Tibial nerve (tissue), 4 donors: ENCODE measurements at regions not wholly inside any gene's neighbourhood (a gene's known extent, or its start where the extent isn't known, plus 50 kb on each side); places are given as distances from the start of the nearest gene placed in this dataset.
"Not testable (repeated sequence)": the region's sequence is repeated elsewhere in the genome, so short reads cannot be mapped to it uniquely, and the experiment has no call there.

ENCODE experiments used
- DNase-seq, 2 donors: peaks; one replicate each; pipeline ENCODE4 v3.0.0-alpha.2; 2019; ENCODE audit warnings: low spot score in 2 of 2
- H3K27ac ChIP-seq, 4 donors: fragments of 200-600 bp; sonication (generic) in 3 of 4; one replicate each; pipeline ENCODE4 v1.5.1; 2017 to 2019; ENCODE audit warnings: mild to moderate bottlenecking in 1 of 4
- H3K27me3 ChIP-seq, 2 donors: fragments of 200-600 bp; sonication (generic) in 1 of 2; one replicate each; pipeline versions ENCODE4 v1.5.1 to v1.6.0; 2017 to 2019
- H3K36me3 ChIP-seq, 3 donors: fragments of 200-600 bp; sonication (generic); one replicate each; pipeline ENCODE4 v1.5.1; 2018 to 2019
- H3K4me1 ChIP-seq, 4 donors: fragments of 200-600 bp; sonication (generic) in 3 of 4; one replicate each; pipeline ENCODE4 v1.5.1; 2017 to 2019
- H3K4me3 ChIP-seq, 4 donors: fragments of 200-600 bp; sonication (generic) in 3 of 4; one replicate each; pipeline ENCODE4 v1.5.1; 2017 to 2019; ENCODE audit warnings: mild to moderate bottlenecking in 1 of 4, moderate library complexity in 1 of 4
- H3K9me3 ChIP-seq, 4 donors: fragments of 200-600 bp; sonication (generic) in 3 of 4; one replicate each; pipeline ENCODE4 v1.5.1; 2017 to 2019
- WGBS, 2 donors: methylation state at CpG; one replicate each; pipeline ENCODE4 v1.1.5; 2018; 5-methylcytosine and 5-hydroxymethylcytosine counted together

DNA sequence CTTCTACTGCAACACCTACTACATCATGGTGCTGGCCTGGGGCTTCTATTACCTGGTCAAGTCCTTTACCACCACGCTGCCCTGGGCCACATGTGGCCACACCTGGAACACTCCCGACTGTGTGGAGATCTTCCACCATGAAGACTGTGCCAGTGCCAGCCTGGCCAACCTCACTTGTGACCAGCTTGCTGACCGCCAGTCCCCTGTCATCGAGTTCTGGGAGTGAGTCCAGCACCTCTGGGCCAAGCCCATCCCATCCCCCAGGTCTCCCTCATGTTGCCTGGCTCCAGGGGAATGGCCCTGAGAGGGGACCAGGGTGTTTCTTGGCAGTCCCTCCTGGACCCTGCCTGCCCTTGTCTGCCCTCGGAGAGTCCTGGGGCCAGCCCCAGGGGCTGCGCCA is 519.4 kb downstream of the TP53TG3F start:
- H3K27ac ChIP-seq, DNase-seq, H3K36me3 ChIP-seq, H3K27me3 ChIP-seq, H3K9me3 ChIP-seq, H3K4me1 ChIP-seq, H3K4me3 ChIP-seq: not testable (repeated sequence)
- WGBS, 2 donors, result no CpG with 5 or more reads among the region's 6 CpGs

DNA sequence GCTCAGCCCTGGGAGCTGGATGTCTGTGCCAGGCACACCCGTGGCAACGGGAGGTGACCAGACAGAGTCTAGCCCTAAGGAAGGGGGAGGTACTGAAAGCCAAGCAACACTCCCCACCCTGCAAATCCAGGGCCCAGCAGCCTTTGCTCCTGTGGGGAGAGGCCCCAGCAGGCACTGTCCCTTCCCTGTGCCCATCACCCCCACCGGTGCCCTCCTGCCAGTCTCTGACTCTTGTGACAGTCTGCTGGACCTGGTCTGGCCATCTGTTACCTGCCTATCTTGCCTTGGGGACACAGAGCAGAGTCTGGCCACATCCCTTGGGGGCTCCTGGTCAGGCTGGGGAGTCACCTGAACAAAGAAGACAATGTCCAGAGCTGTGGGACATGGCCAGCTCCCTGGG is 520.2 kb downstream of the TP53TG3F start:
- not testable (repeated sequence) for H3K4me1 ChIP-seq, H3K4me3 ChIP-seq, H3K27ac ChIP-seq, H3K27me3 ChIP-seq, DNase-seq, H3K9me3 ChIP-seq, H3K36me3 ChIP-seq
- WGBS, 2 donors, result no CpG with 5 or more reads among the region's 3 CpGs

DNA sequence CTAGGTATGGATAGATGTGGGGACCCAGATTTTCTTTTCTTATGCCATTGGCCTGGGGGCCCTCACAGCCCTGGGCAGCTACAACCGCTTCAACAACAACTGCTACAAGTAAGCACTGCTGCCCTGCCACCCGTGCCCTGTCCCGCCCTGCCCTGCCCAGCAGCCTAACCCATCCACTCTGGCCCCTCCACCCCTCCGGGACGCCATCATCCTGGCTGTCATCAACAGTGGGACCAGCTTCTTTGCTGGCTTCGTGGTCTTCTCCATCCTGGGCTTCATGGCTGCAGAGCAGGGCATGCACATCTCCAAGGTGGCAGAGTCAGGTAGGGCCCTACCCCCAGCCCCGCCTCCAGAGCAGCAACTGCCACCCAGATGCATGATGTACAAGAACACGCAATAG is 521.3 kb downstream of the TP53TG3F start:
- DNase-seq, H3K27me3 ChIP-seq, H3K36me3 ChIP-seq, H3K4me1 ChIP-seq, H3K27ac ChIP-seq, H3K4me3 ChIP-seq, H3K9me3 ChIP-seq: not testable (repeated sequence)
- WGBS, 2 donors, result no CpG with 5 or more reads among the region's 8 CpGs

DNA sequence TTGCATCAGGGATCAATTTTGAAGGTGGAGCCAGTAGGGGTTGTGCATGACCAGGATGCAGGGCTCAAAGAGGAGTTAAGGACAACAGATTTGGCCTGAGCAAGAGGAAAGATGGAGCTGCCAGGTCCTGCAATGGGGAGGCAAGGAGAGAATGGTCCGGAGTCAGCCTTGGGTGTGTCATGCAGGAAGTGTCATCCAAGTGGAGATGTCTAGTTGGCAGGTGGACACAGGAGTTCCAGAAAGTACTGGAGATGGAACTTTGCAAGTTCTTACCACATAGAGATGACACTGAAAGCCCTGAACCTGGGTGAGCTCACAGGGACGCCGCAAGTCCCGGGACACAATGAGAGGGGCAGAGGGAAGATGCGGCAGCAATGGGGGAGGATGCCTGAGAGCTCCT is 525.0 kb downstream of the TP53TG3F start:
- not testable (repeated sequence) for H3K27me3 ChIP-seq, H3K4me3 ChIP-seq, DNase-seq, H3K27ac ChIP-seq, H3K36me3 ChIP-seq, H3K9me3 ChIP-seq, H3K4me1 ChIP-seq
- no CpG with 5 or more reads among the region's 5 CpGs for WGBS, 2 donors

DNA sequence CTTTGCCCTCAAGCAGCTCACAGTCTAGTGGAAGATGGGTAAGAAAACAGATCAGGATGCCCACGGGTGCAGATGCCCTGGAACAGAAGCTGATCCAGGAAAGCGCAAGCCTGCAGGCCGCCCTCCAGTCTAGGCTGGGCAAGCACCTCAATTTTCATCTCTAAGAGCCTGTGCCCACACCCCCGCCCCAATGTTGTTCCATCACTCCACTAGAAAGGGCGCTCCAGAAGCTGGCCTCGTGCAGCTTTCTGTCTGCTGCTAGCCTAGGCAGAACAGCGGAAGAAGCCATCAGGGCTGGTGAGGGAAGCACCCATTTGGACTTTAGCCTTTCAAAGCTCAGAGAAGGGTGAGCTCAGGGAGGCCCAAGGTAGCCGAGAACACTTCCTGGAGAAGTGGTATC is 527.1 kb downstream of the TP53TG3F start:
- H3K27me3 ChIP-seq, H3K4me1 ChIP-seq, H3K36me3 ChIP-seq, H3K9me3 ChIP-seq, H3K27ac ChIP-seq, H3K4me3 ChIP-seq, DNase-seq: not testable (repeated sequence)
- WGBS, 2 donors, result no CpG with 5 or more reads among the region's 8 CpGs

DNA sequence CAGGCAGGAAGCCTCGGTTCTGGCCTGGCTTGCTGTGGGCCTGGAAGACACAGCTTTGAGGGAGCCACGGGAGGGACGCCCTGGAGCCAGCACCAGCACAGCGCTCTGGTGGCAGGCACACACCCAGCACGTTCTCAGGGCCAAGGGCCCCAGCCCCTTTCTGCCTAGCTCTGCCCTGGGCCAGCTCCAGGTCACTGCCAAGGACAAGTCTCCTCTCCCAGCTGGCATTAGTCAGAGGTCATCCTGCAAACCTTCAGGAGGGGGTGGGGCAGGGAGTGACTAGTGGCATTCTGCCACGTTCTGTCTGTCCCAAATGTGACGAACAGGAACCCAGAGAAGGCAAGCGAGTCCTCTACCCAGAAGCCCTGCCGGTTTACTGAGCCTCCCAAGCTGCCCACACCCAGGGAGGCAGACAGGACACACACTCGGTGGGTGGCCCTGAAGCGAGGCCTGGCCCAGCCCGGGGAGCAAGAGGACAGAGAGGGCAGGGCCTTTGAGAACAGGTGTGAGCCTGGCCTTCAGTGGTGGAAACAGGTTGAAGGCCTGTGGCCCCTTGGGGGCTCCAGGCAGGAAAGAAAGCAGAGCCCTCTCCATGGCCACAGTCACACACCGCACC is 528.0 kb downstream of the TP53TG3F start:
- not testable (repeated sequence) for DNase-seq, H3K27ac ChIP-seq
- no CpG with 5 or more reads among the region's 13 CpGs for WGBS, 2 donors

DNA sequence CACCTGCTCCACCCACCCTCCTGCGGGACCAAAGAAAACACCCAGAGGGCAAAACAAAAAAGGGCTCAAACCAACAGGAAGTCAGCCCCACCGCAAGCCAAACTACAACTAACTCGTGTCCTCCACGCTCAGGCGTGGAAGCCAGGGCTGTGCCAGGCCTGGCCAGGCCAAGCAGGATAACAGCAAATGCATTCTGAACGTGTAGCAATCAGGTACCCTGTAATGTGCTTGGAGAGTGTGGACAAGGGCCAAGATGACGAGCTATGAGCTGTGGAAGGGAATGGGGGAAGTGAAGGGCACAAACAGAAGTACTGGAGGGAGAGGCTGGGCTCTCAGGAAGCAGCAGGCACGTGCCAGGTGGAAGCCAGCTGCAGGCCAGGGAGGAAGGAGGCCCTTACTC is 528.6 kb downstream of the TP53TG3F start:
- WGBS, 2 donors, result no CpG with 5 or more reads among the region's 8 CpGs
- H3K27me3 ChIP-seq, DNase-seq, H3K27ac ChIP-seq, H3K36me3 ChIP-seq, H3K9me3 ChIP-seq, H3K4me3 ChIP-seq, H3K4me1 ChIP-seq: not testable (repeated sequence)

More for the DNA sequence above, 528.0 kb downstream of the TP53TG3F start:
- H3K4me1 ChIP-seq, H3K4me3 ChIP-seq, H3K36me3 ChIP-seq, H3K9me3 ChIP-seq, H3K27me3 ChIP-seq: not testable (repeated sequence)

DNA sequence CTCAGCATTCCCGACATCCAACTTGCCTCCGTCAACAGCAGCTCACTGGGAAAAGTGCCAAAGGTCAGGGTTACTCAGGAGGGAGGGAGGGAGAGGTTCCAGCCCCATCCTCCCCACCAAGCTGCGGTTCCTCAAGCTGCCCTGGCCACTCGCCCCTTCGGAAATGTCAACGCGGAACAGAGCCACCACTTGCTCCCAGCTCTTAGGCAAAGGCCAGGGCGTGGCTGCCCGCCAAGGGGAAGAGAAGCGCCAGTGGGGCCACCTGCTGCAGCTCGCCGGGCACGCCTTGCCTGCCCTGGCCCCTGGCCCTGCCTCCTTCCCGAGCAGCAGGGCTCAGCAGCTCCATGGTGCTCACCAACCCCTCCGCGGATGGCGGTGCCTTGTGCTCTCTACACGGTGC is 531.1 kb downstream of the TP53TG3F start:
- H3K4me3 ChIP-seq, H3K36me3 ChIP-seq, H3K27ac ChIP-seq, DNase-seq, H3K27me3 ChIP-seq, H3K9me3 ChIP-seq, H3K4me1 ChIP-seq: not testable (repeated sequence)
- no CpG with 5 or more reads among the region's 18 CpGs for WGBS, 2 donors

DNA sequence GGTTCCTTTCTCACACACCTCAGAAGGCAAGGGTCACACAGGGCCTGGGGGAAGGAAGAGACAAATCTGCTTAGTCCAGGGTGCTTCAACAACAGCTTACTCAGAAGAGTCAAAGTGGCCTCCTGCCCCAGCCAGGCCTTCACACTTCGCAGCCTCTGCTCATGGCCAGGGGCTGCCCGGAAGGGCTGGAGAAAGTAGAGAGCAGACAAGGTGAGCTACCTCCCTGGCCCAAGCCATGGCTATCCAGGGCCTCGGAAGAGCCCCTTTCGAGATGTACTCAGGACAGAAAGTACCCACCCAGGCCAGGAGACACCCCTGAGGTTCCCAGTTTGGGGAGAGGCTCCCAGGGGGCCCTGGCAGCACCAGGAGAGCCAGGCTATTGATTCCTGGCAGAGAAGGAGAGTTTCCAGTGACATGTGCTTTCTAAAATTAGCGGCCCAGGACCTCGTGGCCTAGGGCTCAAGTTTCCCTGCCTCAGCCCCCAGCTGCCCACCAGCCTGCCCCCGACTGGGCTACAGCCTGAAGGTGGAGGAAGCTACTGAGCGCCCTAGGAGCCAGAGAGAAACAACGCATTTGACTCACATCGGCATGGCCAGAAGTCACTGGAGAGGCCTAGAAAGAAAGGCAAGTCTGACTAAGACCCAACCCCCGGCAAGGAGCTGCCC is 533.2 kb downstream of the TP53TG3F start:
- not testable (repeated sequence) for H3K27me3 ChIP-seq, DNase-seq, H3K4me3 ChIP-seq, H3K4me1 ChIP-seq, H3K27ac ChIP-seq, H3K36me3 ChIP-seq, H3K9me3 ChIP-seq
- 80% methylated on average over 11 of the region's 11 CpGs for WGBS, 2 donors

DNA sequence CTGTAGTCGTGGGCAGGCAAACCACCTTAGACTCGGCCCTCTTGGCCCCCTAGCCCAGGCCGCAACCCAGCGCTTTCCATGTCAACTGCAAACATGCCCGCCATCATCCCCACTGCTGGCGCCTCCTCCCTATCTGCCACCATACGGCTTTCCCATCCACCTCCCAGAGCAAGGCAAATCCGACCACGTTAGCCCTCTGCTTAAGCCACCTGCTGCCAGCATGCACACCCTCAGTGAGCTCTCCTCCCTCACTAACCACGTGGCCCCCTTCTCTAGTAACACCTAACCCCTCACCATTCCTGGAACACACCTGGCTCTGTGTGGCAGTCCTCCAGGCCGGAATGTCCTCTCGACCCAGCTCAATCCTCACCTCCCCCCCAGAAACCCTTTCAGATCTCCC is 534.8 kb downstream of the TP53TG3F start:
- not testable (repeated sequence) for H3K4me3 ChIP-seq, H3K27ac ChIP-seq, H3K9me3 ChIP-seq, H3K36me3 ChIP-seq, H3K27me3 ChIP-seq, H3K4me1 ChIP-seq, DNase-seq
- 79 to 84% methylated on average over 8 of the region's 12 CpGs for WGBS, 2 donors

DNA sequence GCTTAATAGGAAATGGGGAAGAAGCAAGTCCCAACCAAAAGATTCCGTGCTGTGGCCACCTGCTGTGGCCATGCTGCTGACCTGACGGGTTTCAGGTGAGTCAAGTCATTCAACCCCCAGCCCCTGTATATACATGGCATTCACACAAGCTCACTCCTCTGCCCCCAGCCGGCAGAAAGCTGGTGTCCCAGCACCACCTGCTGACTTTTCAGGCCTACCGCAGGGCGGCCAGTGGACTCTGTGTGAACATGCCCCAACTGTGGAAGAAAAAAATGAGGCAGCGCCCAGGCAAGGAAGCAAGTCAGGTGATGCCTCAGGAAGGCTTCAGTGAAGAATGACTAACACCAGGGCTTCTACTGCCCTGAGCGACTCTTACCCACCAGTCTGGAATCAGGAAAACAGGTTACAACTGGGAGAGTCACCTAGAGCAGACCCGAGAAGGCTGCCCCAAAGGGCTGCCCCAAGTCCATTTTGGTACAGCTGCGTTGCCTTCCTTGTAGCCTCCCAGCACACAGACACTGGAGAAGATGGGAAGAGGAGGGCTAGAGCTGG is 536.5 kb downstream of the TP53TG3F start:
- not testable (repeated sequence) for H3K9me3 ChIP-seq, DNase-seq, H3K36me3 ChIP-seq, H3K27ac ChIP-seq, H3K4me3 ChIP-seq, H3K4me1 ChIP-seq, H3K27me3 ChIP-seq
- WGBS, 2 donors, result 81 to 87% methylated on average over 6 to 8 of the region's 9 CpGs

DNA sequence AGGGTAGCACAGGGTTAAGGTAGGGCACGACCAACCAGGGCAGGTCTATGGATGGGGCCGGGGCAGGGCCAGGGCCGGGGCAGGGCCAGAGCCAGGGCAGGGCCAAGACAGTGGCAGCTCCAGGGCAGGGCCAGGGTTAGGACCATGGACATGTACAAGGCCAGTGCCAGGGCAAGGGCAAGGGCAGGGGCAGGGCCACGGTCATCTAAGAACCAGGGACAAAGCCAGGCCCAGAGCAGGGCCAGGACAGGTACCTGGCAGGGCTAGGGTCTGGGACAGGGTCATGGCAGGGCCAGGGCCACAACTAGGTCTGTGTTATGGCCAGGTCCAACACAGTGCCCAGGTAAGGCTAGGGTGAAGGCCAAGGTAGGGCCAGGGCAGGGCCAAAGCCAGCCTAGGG is 541.8 kb downstream of the TP53TG3F start:
- not testable (repeated sequence) for H3K27ac ChIP-seq, H3K36me3 ChIP-seq, H3K27me3 ChIP-seq, H3K4me1 ChIP-seq, H3K9me3 ChIP-seq, DNase-seq, H3K4me3 ChIP-seq
- no CpG with 5 or more reads among the region's 4 CpGs for WGBS, 2 donors

DNA sequence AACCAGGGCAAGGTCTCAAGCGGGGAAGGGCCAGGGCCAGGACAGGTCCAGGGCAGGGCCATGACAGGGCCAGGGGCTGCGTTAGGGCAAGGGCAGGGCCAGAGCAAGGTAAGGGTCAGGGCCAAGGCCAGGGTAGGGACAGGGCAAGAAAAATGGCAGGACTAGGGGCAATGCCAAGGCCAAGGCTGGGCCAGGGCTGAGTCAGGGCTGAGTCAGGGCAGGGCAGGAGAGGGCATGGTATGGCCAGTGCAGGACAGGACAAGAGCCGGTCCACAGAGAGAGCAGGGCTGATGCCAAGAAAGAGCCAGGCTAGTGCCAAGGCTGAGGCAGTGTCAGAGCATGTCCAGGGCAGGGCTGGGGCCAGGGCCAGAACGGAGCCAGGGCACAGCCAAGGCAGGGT is 542.5 kb downstream of the TP53TG3F start:
- not testable (repeated sequence) for DNase-seq, H3K9me3 ChIP-seq, H3K36me3 ChIP-seq, H3K27ac ChIP-seq, H3K4me3 ChIP-seq, H3K4me1 ChIP-seq, H3K27me3 ChIP-seq
- WGBS, 2 donors, result 83% methylated on average over 2 of the region's 4 CpGs; no CpG with 5 or more reads in 1 of the 2 donors
